Endothelial cell of umbilical vein (primary cell): ENCODE measurements at regions not wholly inside any gene's neighbourhood (a gene's known extent, or its start where the extent isn't known, plus 50 kb on each side); places are given as distances from the start of the nearest gene placed in this dataset.

Source experiments
- BruUV-seq: library from RNA; stranded (reverse); fragments of 400-500 nt; replicated peaks from 2 replicates; lab custom pipeline; 2021; lab: Mats Ljungman, UMichigan
- CTCF ChIA-PET: fragments of 300-600, 350-600 bp; sonication (Branson Sonifier 250); formaldehyde crosslinking; loops from one replicate; lab custom pipeline; 2021; ENCODE audit warnings: antibody characterized with exemption, inconsistent platforms; lab: Charles Lee
- POLR2A ChIA-PET: fragments of 300-600, 350-600 bp; sonication (Branson Sonifier 250); formaldehyde crosslinking; loops from one replicate; lab custom pipeline; 2021; ENCODE audit warnings: antibody characterized with exemption, inconsistent platforms; lab: Charles Lee
- DNase-seq: peaks from one replicate; pipeline ENCODE4 v3.0.0-alpha.2; 2011; ENCODE audit warnings: low read depth, low spot score
- FAIRE-seq: peaks from 2 replicates; lab custom pipeline; 2011; peaks lifted over from hg19 to GRCh38; lab: Jason Lieb, UNC
- H2AFZ ChIP-seq: 2 replicates; pipeline ENCODE4 v1.6.0; 2012; ENCODE audit warnings: low read depth, low read length, control low read depth, inconsistent platforms
- H3K27ac ChIP-seq: 2 replicates; pipeline ENCODE4 v1.5.1; 2011; ENCODE audit warnings: low read depth, mild to moderate bottlenecking, control low read depth, low read length, moderate library complexity; ENCODE audit not compliant: insufficient read depth
- H3K27me3 ChIP-seq, 2 experiments: 2 replicates each; pipeline versions ENCODE4 v1.6.0 to v1.6.1; 2011; ENCODE audit warnings: low read length in 2 of 2, mixed read lengths in 1 of 2; ENCODE audit not compliant: control insufficient read depth in 2 of 2, insufficient read depth in 2 of 2
- H3K36me3 ChIP-seq, 2 experiments: 2 replicates in 1 of 2; 3 replicates in 1 of 2; pipeline ENCODE4 v1.5.1; 2011; ENCODE audit warnings: low read length in 2 of 2, mild to moderate bottlenecking in 1 of 2, moderate library complexity in 1 of 2; ENCODE audit not compliant: control insufficient read depth in 2 of 2, insufficient read depth in 2 of 2; ENCODE audit errors: extremely low read depth in 1 of 2
- H3K4me1 ChIP-seq: 3 replicates; pipeline ENCODE4 v1.5.1; 2011; ENCODE audit warnings: mild to moderate bottlenecking, low read length; ENCODE audit not compliant: control insufficient read depth, insufficient read depth; ENCODE audit errors: extremely low read depth
- H3K4me2 ChIP-seq: 2 replicates; pipeline ENCODE4 v1.6.1; 2011; ENCODE audit warnings: low read length, control low read depth, mixed read lengths; ENCODE audit not compliant: insufficient read depth
- H3K4me3 ChIP-seq, 3 experiments: fragments of 200-600 bp in 1 of 3; sonication (generic), shearing (Covaris generic) in 1 of 3; replicated peaks in 1 of 3; 2 replicates each; pipeline ENCODE4 v1.5.1; 2011 to 2016; ENCODE audit warnings: control low read depth in 3 of 3, low read length in 3 of 3, mild to moderate bottlenecking in 2 of 3, inconsistent platforms in 1 of 3, low read depth in 1 of 3, moderate library complexity in 1 of 3; ENCODE audit not compliant: insufficient read depth in 1 of 3
- H3K79me2 ChIP-seq: 2 replicates; pipeline ENCODE4 v1.6.0; 2012; ENCODE audit warnings: low read length, inconsistent platforms; ENCODE audit not compliant: control insufficient read depth, insufficient read depth
- H3K9ac ChIP-seq: replicated peaks from 2 replicates; pipeline ENCODE3; 2011; ENCODE audit warnings: low read length, control low read depth; ENCODE audit not compliant: insufficient read depth; ENCODE audit errors: extremely low read depth
- H3K9me1 ChIP-seq: replicated peaks from 3 replicates; pipeline ENCODE4 v1.6.0; 2011; ENCODE audit warnings: mild to moderate bottlenecking, low read length; ENCODE audit not compliant: control insufficient read depth, insufficient read depth; ENCODE audit errors: extremely low read depth
- H3K9me3 ChIP-seq: replicated peaks from 2 replicates; pipeline ENCODE4 v1.5.1; 2012; ENCODE audit warnings: low read length, inconsistent platforms; ENCODE audit not compliant: control insufficient read depth, insufficient read depth
- H4K20me1 ChIP-seq: replicated peaks from 2 replicates; pipeline ENCODE3; 2011; ENCODE audit warnings: mild to moderate bottlenecking, low read length; ENCODE audit not compliant: control insufficient read depth, insufficient read depth; ENCODE audit errors: extremely low read depth
- FOS ChIP-seq: IDR thresholded peaks from 2 replicates; pipeline ENCODE4 v1.6.1; 2011; ENCODE audit warnings: mild to moderate bottlenecking, low read length, moderate library complexity, borderline replicate concordance; ENCODE audit not compliant: insufficient read depth
- GATA2 ChIP-seq: IDR thresholded peaks from 2 replicates; pipeline ENCODE4 v1.7.0; 2011; ENCODE audit warnings: low read depth, mild to moderate bottlenecking, moderate library complexity, mixed read lengths, low read length; ENCODE audit not compliant: insufficient read length, insufficient read depth
- JUN ChIP-seq: IDR thresholded peaks from 2 replicates; pipeline ENCODE4 v1.6.1; 2011; ENCODE audit warnings: borderline replicate concordance, low read depth; ENCODE audit not compliant: insufficient read length, insufficient read depth
- MYC ChIP-seq: IDR thresholded peaks from one replicate; pipeline ENCODE4 v1.6.1; 2011; ENCODE audit warnings: mild to moderate bottlenecking, low read depth, low read length
- POLR2AphosphoS5 ChIP-seq: IDR thresholded peaks from 2 replicates; pipeline ENCODE4 v1.6.1; 2012; ENCODE audit warnings: low read depth, mild to moderate bottlenecking, control low read depth, low read length, moderate library complexity; ENCODE audit not compliant: insufficient read depth
- dilution Hi-C: fragments of 300-500 bp; cut with MboI; formaldehyde crosslinking; loops from one replicate; pipeline ENCODE4 v1.15.0; 2019; ENCODE audit warnings: low sequenced_read_pairs; ENCODE audit not compliant: extremely low pct_ligation_motif_present
- intact Hi-C: fragments of 100-400 bp; cut with micrococcal nuclease; formaldehyde crosslinking; loops from one replicate; pipeline ENCODE4 v1.10.0; 2022
- TF ChIP-seq, protein P1 (sequence below): IDR thresholded peaks from 2 replicates; pipeline ENCODE4 v1.6.1; 2011; ENCODE audit not compliant: insufficient read depth, insufficient read length
- TF ChIP-seq, protein P2 (sequence below), 2 donors: IDR thresholded peaks; 1 replicate in 1 of 2; 2 replicates in 1 of 2; pipeline ENCODE4 v1.5.1; 2011; ENCODE audit warnings: low read length in 2 of 2, mild to moderate bottlenecking in 2 of 2, moderate library complexity in 2 of 2, control low read depth in 1 of 2, inconsistent platforms in 1 of 2, low read depth in 1 of 2; ENCODE audit not compliant: insufficient read depth in 1 of 2; ENCODE audit errors: extremely low read depth in 1 of 2

DNA sequence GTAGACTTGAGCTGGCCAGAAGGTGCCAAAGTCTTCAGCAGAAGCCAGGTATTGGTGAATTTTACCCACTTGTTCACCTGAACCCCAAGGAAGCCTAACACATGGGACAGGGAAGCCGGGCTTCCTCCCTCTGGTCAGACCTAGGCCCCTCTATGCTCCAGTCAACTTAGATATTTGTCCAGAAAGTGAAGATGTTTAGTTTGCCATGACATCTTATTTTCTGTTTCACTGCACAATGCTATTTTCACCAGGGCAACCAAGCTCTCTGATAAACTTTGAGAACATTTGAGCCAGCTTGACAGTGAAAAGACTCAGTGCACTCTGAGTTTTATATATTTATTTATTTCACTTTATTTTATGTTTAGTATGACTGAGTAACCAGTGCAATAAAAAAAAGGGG lies 71.0 kb downstream of the SOX14 start:
- no peak overlapping the region for H3K9ac ChIP-seq
- no peak for DNase-seq
- H3K4me1 ChIP-seq: no peaks in the 10 kb centered on the region
- no peaks in the 10 kb centered on the region for H4K20me1 ChIP-seq
- dilution Hi-C loops: no loop called here
- POLR2A ChIA-PET: no interaction called here
- no peak overlapping the region for H2AFZ ChIP-seq
- H3K27me3 ChIP-seq: no peaks in the 10 kb centered on the region
- no peaks in the 10 kb centered on the region for H3K79me2 ChIP-seq
- no peak for TF ChIP-seq POLR2AphosphoS5
- TF ChIP-seq MYC: no peak
- TF ChIP-seq JUN: no peak
- TF ChIP-seq, protein P1, sequence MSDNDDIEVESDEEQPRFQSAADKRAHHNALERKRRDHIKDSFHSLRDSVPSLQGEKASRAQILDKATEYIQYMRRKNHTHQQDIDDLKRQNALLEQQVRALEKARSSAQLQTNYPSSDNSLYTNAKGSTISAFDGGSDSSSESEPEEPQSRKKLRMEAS: no peak
- TF ChIP-seq, protein P2, sequence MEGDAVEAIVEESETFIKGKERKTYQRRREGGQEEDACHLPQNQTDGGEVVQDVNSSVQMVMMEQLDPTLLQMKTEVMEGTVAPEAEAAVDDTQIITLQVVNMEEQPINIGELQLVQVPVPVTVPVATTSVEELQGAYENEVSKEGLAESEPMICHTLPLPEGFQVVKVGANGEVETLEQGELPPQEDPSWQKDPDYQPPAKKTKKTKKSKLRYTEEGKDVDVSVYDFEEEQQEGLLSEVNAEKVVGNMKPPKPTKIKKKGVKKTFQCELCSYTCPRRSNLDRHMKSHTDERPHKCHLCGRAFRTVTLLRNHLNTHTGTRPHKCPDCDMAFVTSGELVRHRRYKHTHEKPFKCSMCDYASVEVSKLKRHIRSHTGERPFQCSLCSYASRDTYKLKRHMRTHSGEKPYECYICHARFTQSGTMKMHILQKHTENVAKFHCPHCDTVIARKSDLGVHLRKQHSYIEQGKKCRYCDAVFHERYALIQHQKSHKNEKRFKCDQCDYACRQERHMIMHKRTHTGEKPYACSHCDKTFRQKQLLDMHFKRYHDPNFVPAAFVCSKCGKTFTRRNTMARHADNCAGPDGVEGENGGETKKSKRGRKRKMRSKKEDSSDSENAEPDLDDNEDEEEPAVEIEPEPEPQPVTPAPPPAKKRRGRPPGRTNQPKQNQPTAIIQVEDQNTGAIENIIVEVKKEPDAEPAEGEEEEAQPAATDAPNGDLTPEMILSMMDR (IDR thresholded peaks at IDR 0.05; ENCODE audit: extremely low read depth in 1 of 2, insufficient read depth in 1 of 2, low read depth in 1 of 2, low read length in 2 of 2): no peak
- TF ChIP-seq FOS: no peak
- TF ChIP-seq GATA2: no peak
- H3K9me3 ChIP-seq: no peaks in the 10 kb centered on the region
- no peak for FAIRE-seq
- no peak overlapping the region for H3K27ac ChIP-seq
- H3K4me3 ChIP-seq: no peak overlapping the region
- CTCF ChIA-PET: no interaction called here
- BruUV-seq: no TSS peak
- H3K4me2 ChIP-seq: no peak overlapping the region
- no peaks in the 10 kb centered on the region for H3K36me3 ChIP-seq
- intact Hi-C loops: no loop called here
- no peaks in the 10 kb centered on the region for H3K9me1 ChIP-seq
